Neural cell (in vitro differentiated cells): ENCODE measurements at regions not wholly inside any gene's neighbourhood (a gene's known extent, or its start where the extent isn't known, plus 50 kb on each side); places are given as distances from the start of the nearest gene placed in this dataset.

Experiments
- H2AFZ ChIP-seq: fragments of 200-600, 300-800 bp; sonication (generic), shearing (Covaris generic); 2 replicates; pipeline ENCODE4 v1.6.0; 2014; ENCODE audit warnings: low read depth, mild to moderate bottlenecking, antibody characterized with exemption, low read length, moderate library complexity
- H3F3A ChIP-seq: fragments of 200-600 bp; shearing (Covaris generic); 2 replicates; pipeline ENCODE4 v1.6.1; 2016; ENCODE audit warnings: mild to moderate bottlenecking, moderate library complexity, mixed read lengths, antibody characterized with exemption, low read length; ENCODE audit not compliant: insufficient read depth, poor library complexity, severe bottlenecking
- H3K27ac ChIP-seq: fragments of 200-600, 300-800 bp; sonication (generic), shearing (Covaris generic); 2 replicates; pipeline ENCODE4 v1.5.1; 2014; ENCODE audit warnings: mild to moderate bottlenecking, low read length, moderate library complexity
- H3K27me3 ChIP-seq: fragments of 300-800, 200-600 bp; sonication (generic), shearing (Covaris generic); 2 replicates; pipeline ENCODE4 v1.6.0; 2014; ENCODE audit warnings: mild to moderate bottlenecking, low read depth, low read length, moderate library complexity; ENCODE audit not compliant: insufficient read depth
- H3K36me3 ChIP-seq: fragments of 300-800, 200-600 bp; sonication (generic), shearing (Covaris generic); 2 replicates; pipeline ENCODE4 v1.5.1; 2014; ENCODE audit warnings: mild to moderate bottlenecking, antibody characterized with exemption, low read length, moderate library complexity; ENCODE audit not compliant: insufficient read depth
- H3K4me2 ChIP-seq: fragments of 300-800, 200-600 bp; sonication (generic), shearing (Covaris generic); 2 replicates; pipeline ENCODE4 v1.6.0; 2014; ENCODE audit warnings: mild to moderate bottlenecking, low read length
- H3K4me3 ChIP-seq: fragments of 300-800, 200-600 bp; sonication (generic), shearing (Covaris generic); 2 replicates; pipeline ENCODE4 v1.5.1; 2014; ENCODE audit warnings: mild to moderate bottlenecking, low read length, moderate library complexity
- H3K79me2 ChIP-seq: fragments of 200-600 bp; shearing (Covaris generic); replicated peaks from 2 replicates; pipeline ENCODE4 v1.6.0; 2014; ENCODE audit warnings: mild to moderate bottlenecking, low read length, moderate library complexity; ENCODE audit not compliant: insufficient read depth
- H3K9ac ChIP-seq: fragments of 300-800, 200-600 bp; sonication (generic), shearing (Covaris generic); 2 replicates; pipeline ENCODE4 v1.6.1; 2016; ENCODE audit warnings: mild to moderate bottlenecking, low read length, mixed read lengths
- H3K9me2 ChIP-seq: fragments of 200-600 bp; shearing (Covaris generic); 2 replicates; pipeline ENCODE4 v1.6.1; 2016; ENCODE audit warnings: mild to moderate bottlenecking, low read length, mixed read lengths; ENCODE audit not compliant: insufficient read depth
- H3K9me3 ChIP-seq: fragments of 200-600, 300-800 bp; sonication (generic), shearing (Covaris generic); 2 replicates; pipeline ENCODE4 v1.6.1; 2016; ENCODE audit warnings: mild to moderate bottlenecking, mixed run types, low read length, moderate library complexity, mixed read lengths
- H4K20me1 ChIP-seq: fragments of 200-600 bp; shearing (Covaris generic); 2 replicates; pipeline ENCODE4 v1.6.1; 2016; ENCODE audit warnings: mild to moderate bottlenecking, mixed run types; ENCODE audit not compliant: insufficient read depth
- EP300 ChIP-seq: fragments of 450-650 bp; conservative IDR thresholded peaks from 2 replicates; pipeline ENCODE4 v1.6.1; 2014; ENCODE audit warnings: antibody characterized with exemption, mild to moderate bottlenecking, moderate library complexity; ENCODE audit not compliant: poor library complexity, severe bottlenecking
- EZH2 ChIP-seq: fragments of 200-600, 300-800 bp; shearing (Covaris generic), sonication (generic); IDR thresholded peaks from 2 replicates; pipeline ENCODE4 v1.6.1; 2014; ENCODE audit warnings: antibody characterized with exemption, low read length, borderline replicate concordance, mild to moderate bottlenecking; ENCODE audit not compliant: insufficient read depth, poor library complexity, severe bottlenecking
- MXI1 ChIP-seq: fragments of 450-650 bp; conservative IDR thresholded peaks from 2 replicates; pipeline ENCODE4 v1.6.1; 2014; ENCODE audit warnings: antibody characterized with exemption, mild to moderate bottlenecking; ENCODE audit not compliant: poor library complexity, severe bottlenecking
- POLR2AphosphoS5 ChIP-seq: IDR thresholded peaks from 2 replicates; pipeline ENCODE4 v1.6.1; 2012
- RAD21 ChIP-seq: fragments of 450-650 bp; conservative IDR thresholded peaks from 2 replicates; pipeline ENCODE4 v1.6.1; 2014; ENCODE audit warnings: antibody characterized with exemption, mild to moderate bottlenecking, moderate library complexity
- REST ChIP-seq: IDR thresholded peaks from 2 replicates; pipeline ENCODE4 v1.6.1; 2012; ENCODE audit warnings: borderline replicate concordance
- SMC3 ChIP-seq: fragments of 450-650 bp; conservative IDR thresholded peaks from 2 replicates; pipeline ENCODE4 v1.6.1; 2014; ENCODE audit warnings: antibody characterized with exemption, mild to moderate bottlenecking, moderate library complexity; ENCODE audit not compliant: poor library complexity
- TAF1 ChIP-seq: IDR thresholded peaks from 2 replicates; pipeline ENCODE4 v1.6.1; 2012; ENCODE audit warnings: low read depth
- TF ChIP-seq, protein P1 (sequence below): fragments of 450-650 bp; IDR thresholded peaks from 2 replicates; pipeline ENCODE4 v1.5.1; 2014; ENCODE audit warnings: antibody characterized with exemption, mild to moderate bottlenecking, moderate library complexity; ENCODE audit not compliant: poor library complexity, severe bottlenecking

DNA sequence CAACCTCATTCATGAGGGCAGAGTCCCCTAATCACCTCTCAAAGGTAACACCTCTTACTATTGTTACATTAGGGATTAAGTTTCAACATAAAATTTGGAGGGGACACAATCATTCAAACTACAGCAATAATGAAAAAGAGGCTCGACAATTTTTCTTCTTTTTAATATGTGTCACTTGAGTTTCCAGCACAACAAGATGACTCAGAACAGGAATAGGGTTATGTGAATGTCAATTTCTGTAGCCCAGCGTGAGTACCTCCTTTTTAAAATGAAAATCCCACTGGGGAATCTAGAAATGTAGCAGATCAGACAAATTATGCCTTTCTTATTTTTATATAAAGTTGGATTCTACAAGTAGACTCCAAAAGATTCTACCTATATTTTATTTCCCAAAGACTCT lies 83.7 kb downstream of the ZNF330 start:
- no peaks in the 10 kb centered on the region for H3K79me2 ChIP-seq
- no peak overlapping the region for H3K4me2 ChIP-seq
- no peak overlapping the region for H2AFZ ChIP-seq
- H3K4me3 ChIP-seq = no peak overlapping the region
- no peak overlapping the region for H3K9ac ChIP-seq
- TF ChIP-seq, protein P1, sequence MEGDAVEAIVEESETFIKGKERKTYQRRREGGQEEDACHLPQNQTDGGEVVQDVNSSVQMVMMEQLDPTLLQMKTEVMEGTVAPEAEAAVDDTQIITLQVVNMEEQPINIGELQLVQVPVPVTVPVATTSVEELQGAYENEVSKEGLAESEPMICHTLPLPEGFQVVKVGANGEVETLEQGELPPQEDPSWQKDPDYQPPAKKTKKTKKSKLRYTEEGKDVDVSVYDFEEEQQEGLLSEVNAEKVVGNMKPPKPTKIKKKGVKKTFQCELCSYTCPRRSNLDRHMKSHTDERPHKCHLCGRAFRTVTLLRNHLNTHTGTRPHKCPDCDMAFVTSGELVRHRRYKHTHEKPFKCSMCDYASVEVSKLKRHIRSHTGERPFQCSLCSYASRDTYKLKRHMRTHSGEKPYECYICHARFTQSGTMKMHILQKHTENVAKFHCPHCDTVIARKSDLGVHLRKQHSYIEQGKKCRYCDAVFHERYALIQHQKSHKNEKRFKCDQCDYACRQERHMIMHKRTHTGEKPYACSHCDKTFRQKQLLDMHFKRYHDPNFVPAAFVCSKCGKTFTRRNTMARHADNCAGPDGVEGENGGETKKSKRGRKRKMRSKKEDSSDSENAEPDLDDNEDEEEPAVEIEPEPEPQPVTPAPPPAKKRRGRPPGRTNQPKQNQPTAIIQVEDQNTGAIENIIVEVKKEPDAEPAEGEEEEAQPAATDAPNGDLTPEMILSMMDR = no peak
- TF ChIP-seq REST (no peak), MXI1 (no peak), SMC3 (no peak), RAD21 (no peak), POLR2AphosphoS5 (no peak), TAF1 (no peak), EP300 (no peak), EZH2 (no peak)
- no peaks in the 10 kb centered on the region for H3K36me3 ChIP-seq
- no peaks in the 10 kb centered on the region for H3K9me3 ChIP-seq
- H4K20me1 ChIP-seq = no peaks in the 10 kb centered on the region
- H3F3A ChIP-seq = no peaks in the 10 kb centered on the region
- H3K27ac ChIP-seq = no peak overlapping the region
- H3K9me2 ChIP-seq = no peaks in the 10 kb centered on the region
- H3K27me3 ChIP-seq = no peaks in the 10 kb centered on the region

- Histone ChIP-seq H3K27me3 (no peaks in the 10 kb centered on the region), H3K36me3 (no peaks in the 10 kb centered on the region), H3K79me2 (no peaks in the 10 kb centered on the region), H2AFZ (no peak overlapping the region), H3K4me3 (no peak overlapping the region), H3K9me3 (no peaks in the 10 kb centered on the region), H3K4me2 (no peak overlapping the region), H3F3A (no peaks in the 10 kb centered on the region), H3K9ac (no peak overlapping the region), H3K27ac (no peak overlapping the region), H4K20me1 (no peaks in the 10 kb centered on the region), H3K9me2 (no peaks in the 10 kb centered on the region)
- TF ChIP-seq, protein P1 = no peak
- TF ChIP-seq RAD21 = no peak
- TF ChIP-seq TAF1 = no peak
- no peak for TF ChIP-seq SMC3
- TF ChIP-seq MXI1 = no peak
- TF ChIP-seq POLR2AphosphoS5 = no peak
- no peak for TF ChIP-seq EZH2
- TF ChIP-seq EP300 = no peak
- no peak for TF ChIP-seq REST
These were observed 85.6 kb downstream of the ZNF330 start for GRCh38 chr4:141306331-141306730.
